Right hindlimb (tissue), 1 donor: ENCODE measurements at regions not wholly inside any gene's neighbourhood (a gene's known extent, or its start where the extent isn't known, plus 50 kb on each side); places are given as distances from the start of the nearest gene placed in this dataset.
"Not testable (repeated sequence)": the region's sequence is repeated elsewhere in the genome, so short reads cannot be mapped to it uniquely, and the experiment has no call there.

Experiments
- DNase-seq: peaks from one replicate; pipeline ENCODE4 v3.0.0-alpha.2; 2018

GRCh38 chr4:100609810-100610209 is 92.0 kb upstream of the EMCN start:
- no peak for DNase-seq

GRCh38 chr4:100608651-100609050 is 90.8 kb upstream of the EMCN start:
- DNase-seq: not testable (repeated sequence)

- DNase-seq: no peak
Measured at GRCh38 chr4:100605144-100605543, 87.3 kb upstream of the EMCN start.

GRCh38 chr4:100593935-100594334 is 76.1 kb upstream of the EMCN start:
- DNase-seq: no peak

GRCh38 chr4:100591161-100591876 is 73.5 kb upstream of the EMCN start:
- peak; percentile 87 for DNase-seq

- no peak for DNase-seq
Measured at GRCh38 chr4:100590325-100590724, 72.5 kb upstream of the EMCN start.

- DNase-seq: no peak
Measured at GRCh38 chr4:100588076-100588475, 70.3 kb upstream of the EMCN start.

- DNase-seq: no peak
Measured at GRCh38 chr4:100582146-100582545, 64.3 kb upstream of the EMCN start.

- no peak for DNase-seq
Measured at GRCh38 chr4:100581337-100581736, 63.5 kb upstream of the EMCN start.

GRCh38 chr4:100576570-100576969 is 58.7 kb upstream of the EMCN start:
- DNase-seq: no peak

GRCh38 chr4:100574607-100575006 is 56.8 kb upstream of the EMCN start:
- no peak for DNase-seq

- DNase-seq: no peak
Measured at GRCh38 chr4:100569196-100569595, 51.4 kb upstream of the EMCN start.
